GM12875 (cell line): ENCODE measurements at regions not wholly inside any gene's neighbourhood (a gene's known extent, or its start where the extent isn't known, plus 50 kb on each side); places are given as distances from the start of the nearest gene placed in this dataset.

Source experiments
- H3K4me3 ChIP-seq: one replicate; pipeline ENCODE4 v1.5.1; 2011; ENCODE audit warnings: low read depth, low read length, control low read depth
- TF ChIP-seq, protein P1 (sequence below): IDR thresholded peaks from 2 replicates; pipeline ENCODE4 v1.5.1; 2011; ENCODE audit warnings: low read depth, mild to moderate bottlenecking, control low read depth, inconsistent platforms, low read length, moderate library complexity, borderline replicate concordance; ENCODE audit not compliant: insufficient read depth

- no peak overlapping the region for H3K4me3 ChIP-seq
- TF ChIP-seq, protein P1, sequence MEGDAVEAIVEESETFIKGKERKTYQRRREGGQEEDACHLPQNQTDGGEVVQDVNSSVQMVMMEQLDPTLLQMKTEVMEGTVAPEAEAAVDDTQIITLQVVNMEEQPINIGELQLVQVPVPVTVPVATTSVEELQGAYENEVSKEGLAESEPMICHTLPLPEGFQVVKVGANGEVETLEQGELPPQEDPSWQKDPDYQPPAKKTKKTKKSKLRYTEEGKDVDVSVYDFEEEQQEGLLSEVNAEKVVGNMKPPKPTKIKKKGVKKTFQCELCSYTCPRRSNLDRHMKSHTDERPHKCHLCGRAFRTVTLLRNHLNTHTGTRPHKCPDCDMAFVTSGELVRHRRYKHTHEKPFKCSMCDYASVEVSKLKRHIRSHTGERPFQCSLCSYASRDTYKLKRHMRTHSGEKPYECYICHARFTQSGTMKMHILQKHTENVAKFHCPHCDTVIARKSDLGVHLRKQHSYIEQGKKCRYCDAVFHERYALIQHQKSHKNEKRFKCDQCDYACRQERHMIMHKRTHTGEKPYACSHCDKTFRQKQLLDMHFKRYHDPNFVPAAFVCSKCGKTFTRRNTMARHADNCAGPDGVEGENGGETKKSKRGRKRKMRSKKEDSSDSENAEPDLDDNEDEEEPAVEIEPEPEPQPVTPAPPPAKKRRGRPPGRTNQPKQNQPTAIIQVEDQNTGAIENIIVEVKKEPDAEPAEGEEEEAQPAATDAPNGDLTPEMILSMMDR = no peak
These were observed 156.4 kb downstream of the INSIG2 start for GRCh38 chr2:118244686-118245085.

DNA sequence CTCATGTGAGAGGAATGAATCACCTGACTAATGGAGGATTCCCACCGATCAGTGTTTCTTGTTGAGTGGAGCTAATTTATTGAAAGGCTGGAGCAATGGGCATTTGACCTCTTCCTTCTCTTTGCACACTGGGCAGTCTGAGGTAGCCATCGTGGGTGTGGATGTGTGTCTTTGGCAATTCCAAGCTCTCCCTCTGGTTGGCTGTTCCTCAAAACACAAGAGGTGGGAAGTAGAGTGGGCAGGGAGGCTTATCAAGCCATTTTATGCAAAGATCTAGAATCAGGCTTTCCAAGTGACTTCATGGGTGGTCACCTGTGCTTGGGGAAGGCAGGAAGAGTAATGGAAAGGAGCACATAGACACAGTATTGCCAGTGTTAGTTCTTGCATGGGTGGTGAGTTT is 154.8 kb downstream of the INSIG2 start:
- TF ChIP-seq, protein P1 = no peak
- no peak overlapping the region for H3K4me3 ChIP-seq

GRCh38 chr2:118242216-118242615 is 153.9 kb downstream of the INSIG2 start:
- no peak overlapping the region for H3K4me3 ChIP-seq
- TF ChIP-seq, protein P1 = no peak

- TF ChIP-seq, protein P1 = no peak
These were observed 152.9 kb downstream of the INSIG2 start for GRCh38 chr2:118241128-118241527.

DNA sequence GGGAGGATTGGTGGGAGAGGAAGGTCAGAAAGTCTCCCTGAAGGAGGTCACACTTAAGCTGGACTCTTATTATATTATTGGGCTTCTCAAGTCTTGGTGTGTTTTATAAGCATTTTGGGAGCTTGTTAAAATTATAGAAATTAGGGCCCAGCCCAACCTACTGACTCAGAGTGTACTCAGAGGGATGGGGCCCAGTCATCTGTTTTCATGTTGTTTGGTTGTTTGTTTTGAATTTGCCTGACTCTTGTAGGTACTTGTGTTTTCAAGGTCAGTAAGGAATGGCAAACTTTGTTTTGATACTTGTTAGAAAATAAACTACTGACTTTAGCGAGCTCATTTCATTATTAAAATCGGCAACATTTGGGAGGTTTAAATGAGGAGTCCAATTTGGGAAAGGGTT is 152.0 kb downstream of the INSIG2 start:
- no peak overlapping the region for H3K4me3 ChIP-seq
- TF ChIP-seq, protein P1 = no peak

More at GRCh38 chr2:118241128-118241527, 152.9 kb downstream of the INSIG2 start:
- H3K4me3 ChIP-seq = no peak overlapping the region

DNA sequence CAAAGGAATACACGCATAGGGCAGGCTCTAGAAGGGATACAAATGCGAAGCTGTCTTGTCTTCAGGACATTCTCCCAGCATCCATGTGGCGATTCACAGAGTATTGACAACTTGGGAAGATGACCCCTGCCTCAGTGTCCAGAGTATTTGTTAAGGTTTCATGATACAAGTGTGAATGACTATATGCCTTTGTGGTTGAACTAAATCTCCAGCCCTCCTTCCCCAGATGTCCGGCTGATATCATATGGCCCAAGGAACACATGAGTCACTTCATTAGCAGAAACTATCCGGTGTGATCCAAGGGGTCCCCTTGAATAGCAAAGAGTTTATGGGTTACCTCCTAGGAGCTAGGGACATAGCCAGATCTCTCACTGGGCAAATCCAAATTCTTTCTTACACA is 151.0 kb downstream of the INSIG2 start:
- H3K4me3 ChIP-seq = no peak overlapping the region
- TF ChIP-seq, protein P1 = no peak

GRCh38 chr2:118237451-118237850 is 149.2 kb downstream of the INSIG2 start:
- TF ChIP-seq, protein P1 = no peak
- no peak overlapping the region for H3K4me3 ChIP-seq
